ENCODE measurements at regions not wholly inside any gene's neighbourhood (a gene's known extent, or its start where the extent isn't known, plus 50 kb on each side); places are given as distances from the start of the nearest gene placed in this dataset.

DNA sequence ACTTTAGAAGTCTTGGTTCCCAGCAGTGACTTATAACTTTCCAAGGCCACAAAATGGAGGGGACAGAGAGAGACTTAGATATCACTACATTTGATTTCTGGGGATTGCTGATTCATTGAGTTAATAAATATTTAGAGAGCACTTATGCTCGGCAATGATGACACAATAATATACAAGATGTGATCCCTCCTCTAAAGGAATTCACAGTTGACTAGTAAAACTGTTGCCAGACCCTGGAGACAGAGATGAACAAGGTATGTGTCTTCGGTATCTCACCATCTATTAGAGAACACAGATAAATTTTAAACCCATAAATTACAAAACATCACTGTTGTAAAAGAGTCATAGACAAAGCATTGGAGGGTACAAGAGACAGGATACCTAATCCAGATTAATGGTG lies 437.5 kb downstream of the FOXO1 start:
- no peak for DNase-seq (ENCODE audit: low read depth, low spot score)
- no peak overlapping the region for H3K27ac ChIP-seq

- no peak overlapping the region for H3K27ac ChIP-seq
- no peak for DNase-seq (ENCODE audit: low read depth, low spot score)
Observed at GRCh38 chr13:40230833-40231266, 435.6 kb downstream of the FOXO1 start.

DNA sequence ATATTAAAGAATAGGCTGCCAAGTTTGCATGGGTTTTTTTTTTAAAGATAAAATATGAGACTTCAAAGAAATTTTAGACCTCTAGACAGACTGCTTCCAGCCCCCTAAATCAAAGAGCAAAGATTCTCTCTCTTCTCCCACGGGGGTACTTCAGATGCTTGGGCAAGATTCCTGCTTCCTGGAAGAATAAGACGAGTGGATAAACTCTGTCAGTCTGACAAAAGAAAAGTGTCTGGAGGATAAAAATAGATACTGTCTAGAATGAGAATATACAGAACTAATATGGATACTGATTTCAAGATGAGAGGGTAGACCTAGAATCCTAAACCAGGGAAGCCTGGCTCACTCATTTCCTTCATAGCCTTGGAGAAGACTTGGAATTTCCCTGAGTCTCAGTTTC lies 435.1 kb downstream of the FOXO1 start:
- DNase-seq (ENCODE audit: low read depth, low spot score): no peak
- H3K27ac ChIP-seq: no peak overlapping the region

DNA sequence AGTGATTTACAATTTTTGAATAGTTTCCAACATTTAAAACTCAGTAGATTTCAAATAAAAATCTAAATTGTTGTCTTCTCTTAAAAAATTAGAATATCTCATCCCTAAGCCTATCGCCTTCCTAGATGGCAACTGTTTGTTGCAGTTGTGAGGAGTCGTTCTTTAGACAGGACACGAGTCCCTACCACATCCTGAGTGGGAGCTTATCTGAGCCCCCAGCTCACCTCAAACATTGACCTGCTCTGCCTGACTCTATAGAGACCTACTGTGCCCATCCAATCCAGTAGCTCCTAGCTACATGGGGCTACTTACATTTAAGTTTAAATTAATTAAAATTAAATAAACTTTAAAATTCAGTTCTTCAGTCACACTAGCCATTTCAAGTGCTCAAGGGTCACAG lies 434.7 kb downstream of the FOXO1 start:
- DNase-seq (ENCODE audit: low read depth, low spot score): no peak
- no peak overlapping the region for H3K27ac ChIP-seq

DNA sequence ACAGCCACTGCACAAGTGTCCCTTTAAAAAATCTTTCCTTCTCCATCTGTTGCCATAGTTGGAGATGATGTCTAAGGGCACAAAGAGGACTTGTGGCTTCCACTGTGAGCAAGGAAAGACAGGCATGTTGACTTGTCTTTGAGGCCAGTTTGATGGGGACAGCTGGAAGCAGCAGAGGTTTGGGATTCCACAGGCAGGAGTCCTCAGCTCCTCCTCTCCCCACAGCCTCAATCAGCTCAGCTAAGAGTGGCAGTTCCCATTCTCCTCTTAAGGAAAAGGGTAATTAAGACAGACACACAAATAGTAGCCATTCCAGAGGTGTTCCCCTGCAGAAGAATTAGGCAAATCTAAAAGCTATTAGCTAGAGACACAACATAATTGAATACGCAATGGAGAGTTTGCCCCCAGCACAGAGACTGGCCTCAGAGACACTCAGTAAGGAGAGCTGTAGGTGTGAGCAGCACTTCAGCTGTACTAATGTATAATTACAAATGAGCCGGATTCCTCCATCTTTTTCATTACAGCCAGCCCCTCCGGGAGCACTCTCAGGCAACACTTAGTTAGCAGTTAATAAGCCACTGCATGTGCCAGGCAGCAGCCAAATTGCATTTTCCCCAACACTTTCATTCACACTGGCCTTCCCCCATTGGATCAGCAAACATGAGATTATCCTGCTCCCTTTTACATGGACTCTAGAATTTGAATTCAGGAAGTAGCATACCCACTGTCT lies 434.0 kb downstream of the FOXO1 start:
- no peak overlapping the region for H3K27ac ChIP-seq
- DNase-seq (ENCODE audit: low read depth, low spot score): no peak

DNA sequence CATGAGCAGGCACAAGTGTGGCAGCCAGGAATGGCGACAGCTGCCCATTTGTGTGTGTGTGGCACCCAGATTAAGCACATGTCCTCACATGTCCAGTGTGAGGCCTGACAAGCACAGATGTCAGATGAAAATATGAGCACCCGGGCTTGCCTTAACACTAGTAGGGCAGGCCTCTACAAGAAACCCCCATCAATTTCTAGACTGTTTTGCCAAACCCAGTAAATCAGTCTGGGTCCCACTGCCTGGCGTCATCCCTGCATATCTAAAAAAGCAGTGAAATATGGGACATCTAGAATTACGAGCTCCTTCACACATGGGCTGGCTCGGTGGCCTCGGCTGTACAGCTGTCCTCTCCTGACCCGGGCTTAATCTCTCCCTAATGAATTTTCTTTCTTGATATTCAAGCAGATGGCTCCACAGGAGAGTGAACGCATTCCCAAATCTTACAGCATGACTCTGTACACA lies 432.7 kb downstream of the FOXO1 start:
- DNase-seq (ENCODE audit: low read depth, low spot score): peak; percentile 68
- peak overlapping the region; percentile 49 for H3K27ac ChIP-seq

GRCh38 chr13:40235160-40235796 lies 431.2 kb downstream of the FOXO1 start:
- DNase-seq (ENCODE audit: low read depth, low spot score): no peak
- no peak overlapping the region for H3K27ac ChIP-seq

DNA sequence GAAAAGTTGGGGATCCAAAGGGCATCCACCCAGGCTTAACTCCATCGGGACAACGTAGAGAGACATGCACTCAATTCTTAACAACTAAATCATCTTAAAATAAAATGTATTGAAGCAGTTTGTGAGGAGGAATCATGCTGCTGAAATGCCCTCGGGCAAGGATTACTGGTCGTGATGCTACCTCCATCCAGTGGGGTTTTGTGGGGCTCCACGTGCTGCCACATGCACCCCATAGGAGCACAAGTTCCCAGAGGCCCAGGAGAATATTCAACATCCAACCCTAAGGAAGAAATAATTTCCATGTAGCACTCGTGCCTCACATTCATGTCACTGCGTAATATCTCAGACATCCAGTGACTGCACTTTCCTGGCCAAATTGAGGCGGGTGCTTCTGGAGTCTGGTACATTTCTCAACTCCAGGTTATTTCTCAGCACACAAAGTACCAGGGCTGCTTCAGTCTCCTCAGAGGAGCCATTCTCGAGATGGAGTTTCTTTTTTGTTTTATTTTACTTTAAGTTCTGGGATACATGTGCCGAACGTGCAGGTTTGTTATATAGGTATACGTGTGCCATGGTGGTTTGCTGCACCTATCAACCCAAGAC lies 429.8 kb downstream of the FOXO1 start:
- no peak for DNase-seq (ENCODE audit: low read depth, low spot score)
- peak overlapping the region; percentile 43 for H3K27ac ChIP-seq

- DNase-seq (ENCODE audit: low read depth, low spot score): no peak
- no peak overlapping the region for H3K27ac ChIP-seq
Observed at GRCh38 chr13:40238761-40239160, 427.7 kb downstream of the FOXO1 start.

- DNase-seq (ENCODE audit: low read depth, low spot score): no peak
- peak overlapping the region; percentile 9 for H3K27ac ChIP-seq
Observed at GRCh38 chr13:40240293-40240692, 426.1 kb downstream of the FOXO1 start.

- no peak for DNase-seq (ENCODE audit: low read depth, low spot score)
- H3K27ac ChIP-seq: no peak overlapping the region
Observed at GRCh38 chr13:40241125-40241798, 425.2 kb downstream of the FOXO1 start.

- no peak for DNase-seq (ENCODE audit: low read depth, low spot score)
- H3K27ac ChIP-seq: no peak overlapping the region
Observed at GRCh38 chr13:40243047-40243446, 423.4 kb downstream of the FOXO1 start.

GRCh38 chr13:40243982-40244381 lies 422.5 kb downstream of the FOXO1 start:
- no peak for DNase-seq (ENCODE audit: low read depth, low spot score)
- no peak overlapping the region for H3K27ac ChIP-seq

GRCh38 chr13:40245567-40245966 lies 420.9 kb downstream of the FOXO1 start:
- DNase-seq (ENCODE audit: low read depth, low spot score): no peak
- H3K27ac ChIP-seq: no peak overlapping the region

- H3K27ac ChIP-seq: no peak overlapping the region
- DNase-seq (ENCODE audit: low read depth, low spot score): no peak
Observed at GRCh38 chr13:40247845-40248244, 418.6 kb downstream of the FOXO1 start.

- no peak overlapping the region for H3K27ac ChIP-seq
- no peak for DNase-seq (ENCODE audit: low read depth, low spot score)
Observed at GRCh38 chr13:40251343-40252032, 415.0 kb downstream of the FOXO1 start.

DNA sequence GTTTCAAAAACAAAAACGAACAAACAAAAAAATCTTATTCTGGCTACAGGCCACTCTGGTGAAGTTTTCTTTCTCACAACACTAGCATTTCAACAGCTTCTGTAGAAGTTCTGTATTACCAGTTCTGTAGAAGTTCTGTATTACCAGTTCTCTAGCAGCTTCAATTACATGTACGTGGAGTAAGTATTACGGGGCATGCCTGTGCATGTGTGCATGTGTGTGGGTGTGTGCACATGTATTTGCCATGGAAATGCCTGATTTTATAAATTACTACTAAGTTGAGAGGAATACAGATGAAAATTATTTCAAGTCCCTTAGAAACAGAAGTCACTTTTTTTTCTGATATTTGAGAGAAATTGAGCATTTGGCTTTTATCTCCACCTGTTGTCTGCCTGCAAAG lies 414.2 kb downstream of the FOXO1 start:
- no peak overlapping the region for H3K27ac ChIP-seq
- no peak for DNase-seq (ENCODE audit: low read depth, low spot score)

- H3K27ac ChIP-seq: no peak overlapping the region
- DNase-seq (ENCODE audit: low read depth, low spot score): no peak
Observed at GRCh38 chr13:40252676-40253075, 413.8 kb downstream of the FOXO1 start.

DNA sequence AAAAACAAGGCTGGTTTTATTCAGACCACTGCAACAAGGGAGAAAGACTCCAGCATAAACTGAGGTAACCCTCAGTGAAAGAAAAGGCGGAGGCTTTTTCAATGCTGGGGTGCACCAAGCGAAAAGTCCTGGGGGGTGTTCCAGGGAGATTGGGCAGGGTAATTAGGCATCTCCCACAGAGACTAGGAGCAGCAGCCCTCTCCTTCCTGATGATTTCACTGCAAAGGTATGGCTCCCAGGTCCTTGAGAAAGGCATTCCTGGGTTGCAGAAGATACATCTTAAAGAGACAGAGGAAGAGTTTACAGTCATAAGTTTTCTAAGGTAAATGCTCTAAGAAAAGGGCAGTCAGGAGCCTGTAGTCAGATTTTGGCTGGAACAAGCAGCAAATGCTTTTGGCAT lies 412.0 kb downstream of the FOXO1 start:
- H3K27ac ChIP-seq: no peak overlapping the region
- no peak for DNase-seq (ENCODE audit: low read depth, low spot score)

DNA sequence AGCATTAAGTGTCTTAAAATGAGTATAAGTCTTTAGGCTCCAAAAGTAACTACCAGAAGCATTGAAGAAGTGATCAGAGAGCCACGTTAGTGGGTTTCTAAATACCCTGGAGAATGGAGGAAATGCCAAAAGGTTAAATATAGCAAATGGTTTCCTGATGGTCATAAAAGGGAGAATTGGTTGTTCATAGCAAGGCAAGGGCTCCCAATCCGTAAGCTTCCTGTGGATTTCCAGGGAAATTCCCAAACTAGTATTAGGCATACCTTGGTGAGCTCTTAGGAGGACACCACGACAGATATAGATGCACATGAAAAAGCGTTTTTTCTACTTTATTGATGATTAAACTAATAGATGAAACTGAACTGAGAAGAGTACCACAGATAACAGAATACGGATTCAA lies 410.9 kb downstream of the FOXO1 start:
- H3K27ac ChIP-seq: no peak overlapping the region
- DNase-seq (ENCODE audit: low read depth, low spot score): no peak
